HG02642 (cell line): ENCODE measurements at regions not wholly inside any gene's neighbourhood (a gene's known extent, or its start where the extent isn't known, plus 50 kb on each side); places are given as distances from the start of the nearest gene placed in this dataset.

Experiments used
- ATAC-seq: cut with Tn5 transposase; IDR thresholded peaks from one replicate; pipeline ENCODE4 v1.9.1; 2021; ENCODE audit warnings: mild to moderate bottlenecking; ENCODE audit not compliant: unreplicated experiment, poor library complexity

GRCh38 chr16:55955424-55955823 lies 80.3 kb upstream of the CES5A start:
- no peak for ATAC-seq

DNA sequence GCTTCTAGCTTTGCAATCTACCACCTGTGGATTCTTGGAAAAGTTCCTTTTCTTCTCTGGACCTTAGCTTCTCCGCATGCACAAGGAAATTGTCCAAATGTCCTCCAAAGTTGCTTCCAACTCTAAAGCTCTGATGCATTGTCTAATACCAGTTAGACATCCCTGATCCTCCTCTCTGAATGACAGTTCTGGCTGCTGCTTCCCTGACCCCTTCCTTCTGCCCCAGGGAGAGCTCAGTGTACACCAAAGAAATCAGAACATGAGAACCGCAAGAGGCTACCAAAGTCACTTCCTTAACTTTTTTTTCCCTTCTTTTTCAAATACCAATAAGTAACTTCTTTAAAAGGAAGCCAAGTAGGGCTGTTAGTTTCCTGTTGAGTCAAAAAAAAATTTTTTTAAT lies 79.7 kb upstream of the CES5A start:
- no peak for ATAC-seq

DNA sequence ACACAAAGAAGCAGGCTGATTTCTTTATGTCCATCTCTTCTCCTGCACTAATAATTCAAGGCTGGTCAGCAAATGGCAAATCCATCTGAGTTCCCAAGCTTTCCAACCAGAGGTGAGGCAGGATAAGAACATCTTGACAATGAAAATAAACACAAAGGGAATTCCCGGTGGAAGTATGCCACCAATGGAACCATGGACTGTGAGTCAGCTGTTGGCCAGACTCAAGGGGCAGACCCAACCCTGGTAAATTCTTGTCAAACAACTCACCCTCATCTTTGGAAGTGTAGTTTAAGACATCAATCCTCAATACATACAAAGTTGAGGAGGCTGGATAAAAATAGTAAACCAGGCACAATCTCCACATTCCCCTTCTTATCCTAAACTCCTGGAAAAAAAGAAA lies 74.3 kb upstream of the CES5A start:
- no peak for ATAC-seq

DNA sequence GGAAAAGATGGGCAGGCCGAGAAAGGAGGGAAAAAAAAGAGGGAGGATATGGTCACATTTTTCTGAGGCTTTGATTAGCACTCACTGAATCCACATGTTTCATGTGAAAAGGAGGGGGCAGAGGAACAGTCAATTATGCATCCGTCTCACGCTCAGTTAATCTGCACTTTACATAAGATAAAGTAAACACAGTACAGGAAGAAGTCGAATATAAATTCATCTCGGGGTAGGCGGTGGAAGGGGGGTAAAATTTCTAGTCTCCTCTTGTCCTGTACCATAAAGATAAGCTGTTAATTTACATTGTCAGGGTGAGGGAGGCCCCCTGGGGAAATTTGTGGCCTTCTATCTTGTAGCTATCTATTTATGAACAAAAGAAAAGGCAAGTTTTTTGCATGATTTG lies 73.1 kb upstream of the CES5A start:
- no peak for ATAC-seq

DNA sequence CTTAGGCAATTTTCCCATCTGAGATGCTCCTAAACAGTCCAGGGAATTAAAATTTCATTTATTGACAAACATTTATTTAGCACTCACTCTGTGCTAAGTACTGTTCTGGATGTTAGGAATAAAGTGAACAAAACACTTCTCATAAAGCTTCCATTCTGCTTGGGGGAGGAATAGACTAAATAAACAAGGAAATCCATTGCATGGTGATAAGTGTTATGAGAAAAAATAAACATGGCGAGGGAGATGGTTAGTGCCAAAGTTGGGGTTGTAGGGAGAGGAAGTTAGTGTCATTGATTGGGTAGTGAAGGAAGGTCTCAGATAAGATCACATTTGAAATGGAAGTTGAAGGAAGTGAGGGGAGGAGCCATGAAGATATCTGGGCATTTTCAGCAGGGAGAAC lies 72.2 kb upstream of the CES5A start:
- ATAC-seq: no peak

GRCh38 chr16:55944377-55944802 lies 69.2 kb upstream of the CES5A start:
- no peak for ATAC-seq

DNA sequence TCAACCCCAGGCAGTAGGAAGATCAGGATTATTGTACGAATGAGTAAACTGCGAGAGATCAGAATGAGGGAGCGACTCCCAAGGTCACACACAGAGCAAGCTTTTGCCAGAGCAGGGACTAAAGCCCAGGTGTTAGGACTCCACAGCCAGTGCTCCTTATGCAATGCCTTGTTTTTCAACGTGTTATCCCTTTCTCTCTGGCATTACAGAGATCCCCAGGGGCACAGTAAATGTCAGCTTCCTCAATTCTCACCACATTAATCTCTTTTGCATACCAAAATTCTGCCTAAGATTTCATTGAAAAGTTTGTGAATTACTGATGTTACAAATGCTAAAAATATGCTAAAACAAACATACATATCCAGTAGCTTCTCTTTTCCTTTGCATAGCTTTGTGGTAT lies 68.1 kb upstream of the CES5A start:
- no peak for ATAC-seq

DNA sequence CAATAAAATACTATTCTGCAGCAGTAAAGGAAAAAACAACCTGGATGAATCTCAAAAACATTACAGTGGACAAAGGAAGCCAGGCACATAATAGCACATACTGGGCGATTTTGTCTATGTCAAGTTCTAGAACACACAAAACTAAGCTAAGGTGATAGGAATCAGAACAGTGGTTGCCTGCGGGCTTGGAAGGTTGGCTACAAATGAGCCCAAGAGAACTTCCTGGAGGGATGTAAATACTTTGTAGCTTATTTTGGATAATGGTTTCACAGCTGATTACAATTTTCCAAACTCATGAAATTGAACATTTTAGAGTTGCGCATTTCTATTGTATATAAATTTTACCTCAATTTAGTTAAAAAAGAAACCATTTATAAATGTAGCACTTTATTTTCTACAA lies 67.6 kb upstream of the CES5A start:
- no peak for ATAC-seq

- ATAC-seq: no peak
Measured at GRCh38 chr16:55941552-55941951, 66.4 kb upstream of the CES5A start.

- no peak for ATAC-seq
Measured at GRCh38 chr16:55938126-55938525, 63.0 kb upstream of the CES5A start.

GRCh38 chr16:55933038-55933437 lies 57.9 kb upstream of the CES5A start:
- no peak for ATAC-seq

- ATAC-seq: no peak
Measured at GRCh38 chr16:55930036-55930435, 54.9 kb upstream of the CES5A start.

- ATAC-seq: no peak
Measured at GRCh38 chr16:55929181-55929580, 54.0 kb upstream of the CES5A start.

GRCh38 chr16:55925242-55925641 lies 50.1 kb upstream of the CES5A start:
- no peak for ATAC-seq
